Effector memory CD8-positive, alpha-beta T cell (primary cell): ENCODE measurements at regions not wholly inside any gene's neighbourhood (a gene's known extent, or its start where the extent isn't known, plus 50 kb on each side); places are given as distances from the start of the nearest gene placed in this dataset.
A peak's percentile ranks its signal among the peaks of the same experiment; 100 is the strongest.

Experiments used
- ATAC-seq: fragments of 150-1000 bp; cut with Tn5 transposase; replicated peaks from 2 replicates; pipeline ENCODE4 v1.10.0; 2021; ENCODE audit warnings: mild to moderate bottlenecking, moderate library complexity
- DNase-seq, 3 experiments: peaks; one replicate each; pipeline ENCODE4 v3.0.0; 2021
- H3K27ac Mint-ChIP-seq, 2 donors: one replicate each; pipeline ENCODE4 v1.8.0; 2022; ENCODE audit warnings: mild to moderate bottlenecking in 2 of 2, mixed read lengths in 2 of 2, moderate library complexity in 2 of 2
- H3K27me3 Mint-ChIP-seq, 2 donors: one replicate each; pipeline ENCODE4 v1.8.0; 2022; ENCODE audit warnings: mixed read lengths in 2 of 2
- H3K36me3 Mint-ChIP-seq: one replicate; pipeline ENCODE4 v1.8.0; 2022; ENCODE audit warnings: mild to moderate bottlenecking, moderate library complexity, mixed read lengths; ENCODE audit not compliant: insufficient read depth
- H3K4me1 Mint-ChIP-seq, 2 donors: one replicate each; pipeline ENCODE4 v1.8.0; 2022; ENCODE audit warnings: low read depth in 2 of 2, mixed read lengths in 2 of 2
- H3K4me3 Mint-ChIP-seq, 2 donors: one replicate each; pipeline ENCODE4 v1.8.0; 2022; ENCODE audit warnings: mild to moderate bottlenecking in 2 of 2, mixed read lengths in 2 of 2, moderate library complexity in 2 of 2
- H3K9me3 Mint-ChIP-seq, 2 donors: one replicate each; pipeline ENCODE4 v1.8.0; 2022; ENCODE audit warnings: mixed read lengths in 2 of 2

- no peak overlapping the region for H3K27ac Mint-ChIP-seq
- no peak overlapping the region for H3K4me3 Mint-ChIP-seq
- no peaks in the 10 kb centered on the region for H3K36me3 Mint-ChIP-seq
- H3K4me1 Mint-ChIP-seq, result peaks cover 6 to 19% of the 10 kb centered on the region in 2 donors
- DNase-seq (no peak), ATAC-seq (no peak)
- no peaks in the 10 kb centered on the region for H3K27me3 Mint-ChIP-seq
- H3K9me3 Mint-ChIP-seq, result peaks cover 0 to 14% of the 10 kb centered on the region in 2 donors
Measured at GRCh38 chr2:181203916-181204315, 223.5 kb downstream of the UBE2E3 start.

DNA sequence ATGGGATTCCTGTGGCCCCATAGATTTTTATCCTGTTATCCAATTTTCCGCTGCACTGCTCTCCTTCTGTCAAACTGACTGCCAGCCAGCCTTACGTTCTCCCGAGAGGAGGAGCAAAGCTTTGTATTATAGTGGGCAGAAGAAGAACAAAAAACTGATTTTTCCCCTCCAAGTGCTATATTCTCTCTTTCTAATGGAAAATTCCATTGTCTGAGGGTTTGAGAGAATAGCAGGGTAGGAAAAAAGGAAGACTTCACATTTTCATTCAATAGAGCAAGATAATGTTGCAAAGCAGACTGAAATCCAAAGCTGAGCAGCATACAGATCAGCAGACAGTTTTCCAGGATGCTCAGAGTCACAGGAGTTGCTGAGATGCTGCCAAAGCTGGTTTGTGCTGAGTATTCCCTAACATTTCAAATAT is 238.0 kb downstream of the UBE2E3 start:
- Mint-ChIP-seq H3K36me3 (peaks cover 3% of the 10 kb centered on the region), H3K27me3 (no peaks in the 10 kb centered on the region), H3K27ac (peak overlapping the region in 1 of 2 donors; percentile 2), H3K9me3 (no peaks in the 10 kb centered on the region), H3K4me3 (no peak overlapping the region), H3K4me1 (peaks cover 4 to 14% of the 10 kb centered on the region in 2 donors)
- DNase-seq (no peak), ATAC-seq (no peak)

GRCh38 chr2:181223234-181223633 is 234.0 kb upstream of the ITGA4 start:
- Mint-ChIP-seq H3K4me3 (peak overlapping the region; percentile 35 to 59), H3K27ac (peak overlapping the region; percentile 88 to 97), H3K9me3 (peaks cover 0 to 5% of the 10 kb centered on the region in 2 donors), H3K27me3 (no peaks in the 10 kb centered on the region), H3K36me3 (peaks cover 8% of the 10 kb centered on the region), H3K4me1 (peaks cover 13 to 30% of the 10 kb centered on the region in 2 donors)
- ATAC-seq (peak; percentile 32), DNase-seq (no peak)

- Mint-ChIP-seq H3K27me3 (no peaks in the 10 kb centered on the region), H3K4me1 (peaks cover 13 to 30% of the 10 kb centered on the region in 2 donors), H3K4me3 (peak overlapping the region; percentile 66 to 80), H3K27ac (peak overlapping the region; percentile 91 to 97), H3K9me3 (peaks cover 0 to 5% of the 10 kb centered on the region in 2 donors), H3K36me3 (peaks cover 8% of the 10 kb centered on the region)
- DNase-seq, result no peak
- peak; percentile 89 for ATAC-seq
Measured at GRCh38 chr2:181224866-181225265, 232.3 kb upstream of the ITGA4 start.

GRCh38 chr2:181228661-181229060 is 228.5 kb upstream of the ITGA4 start:
- Mint-ChIP-seq H3K4me3 (no peak overlapping the region), H3K4me1 (peaks cover 8 to 23% of the 10 kb centered on the region in 2 donors), H3K9me3 (peaks cover 0 to 5% of the 10 kb centered on the region in 2 donors), H3K36me3 (peaks cover 5% of the 10 kb centered on the region), H3K27ac (no peak overlapping the region), H3K27me3 (no peaks in the 10 kb centered on the region)
- no peak for DNase-seq
- no peak for ATAC-seq

DNA sequence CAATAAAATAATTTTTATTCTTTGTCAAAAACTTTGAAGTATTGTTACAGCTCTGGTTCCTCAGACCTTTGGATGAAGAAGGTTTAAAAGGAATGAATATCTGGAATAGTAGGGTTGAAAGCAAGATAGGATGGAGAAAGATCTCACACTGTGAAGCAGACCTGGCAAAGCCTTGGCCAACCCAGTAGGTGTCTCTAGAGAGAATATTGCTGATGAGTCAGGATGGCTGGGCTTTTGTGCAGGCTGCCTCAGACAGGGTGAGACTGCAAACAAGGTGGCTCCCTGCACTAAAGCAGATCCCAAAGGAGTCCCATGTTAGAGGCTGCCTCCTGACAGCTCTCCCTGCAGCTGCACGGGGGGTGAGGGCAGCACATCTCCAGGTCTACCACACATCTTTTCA is 226.0 kb upstream of the ITGA4 start:
- peaks cover 3 to 23% of the 10 kb centered on the region in 2 donors for H3K4me1 Mint-ChIP-seq
- H3K4me3 Mint-ChIP-seq, result no peak overlapping the region
- no peak for ATAC-seq
- no peaks in the 10 kb centered on the region for H3K27me3 Mint-ChIP-seq
- no peak overlapping the region for H3K27ac Mint-ChIP-seq
- no peak for DNase-seq
- H3K36me3 Mint-ChIP-seq, result no peaks in the 10 kb centered on the region
- peaks cover 0 to 5% of the 10 kb centered on the region in 2 donors for H3K9me3 Mint-ChIP-seq

- Mint-ChIP-seq H3K4me1 (peaks cover 5 to 26% of the 10 kb centered on the region in 2 donors), H3K36me3 (no peaks in the 10 kb centered on the region), H3K27ac (no peak overlapping the region), H3K4me3 (no peak overlapping the region), H3K27me3 (no peaks in the 10 kb centered on the region), H3K9me3 (peaks cover 0 to 8% of the 10 kb centered on the region in 2 donors)
- ATAC-seq, result no peak
- no peak for DNase-seq
Measured at GRCh38 chr2:181231886-181232621, 225.1 kb upstream of the ITGA4 start.

GRCh38 chr2:181234487-181234891 is 222.7 kb upstream of the ITGA4 start:
- Mint-ChIP-seq H3K27me3 (no peaks in the 10 kb centered on the region), H3K36me3 (peaks cover 4% of the 10 kb centered on the region), H3K4me1 (peaks cover 11 to 36% of the 10 kb centered on the region in 2 donors), H3K9me3 (peaks cover 1 to 9% of the 10 kb centered on the region in 2 donors), H3K27ac (peak overlapping the region in 1 of 2 donors; percentile 73), H3K4me3 (no peak overlapping the region)
- DNase-seq (no peak), ATAC-seq (no peak)

GRCh38 chr2:181235011-181235410 is 222.2 kb upstream of the ITGA4 start:
- H3K36me3 Mint-ChIP-seq, result peaks cover 4% of the 10 kb centered on the region
- no peaks in the 10 kb centered on the region for H3K27me3 Mint-ChIP-seq
- no peak overlapping the region for H3K4me3 Mint-ChIP-seq
- DNase-seq, result no peak
- H3K9me3 Mint-ChIP-seq, result peaks cover 1 to 9% of the 10 kb centered on the region in 2 donors
- H3K4me1 Mint-ChIP-seq, result peaks cover 11 to 37% of the 10 kb centered on the region in 2 donors
- ATAC-seq, result no peak
- peak overlapping the region in 1 of 2 donors; percentile 73 for H3K27ac Mint-ChIP-seq

GRCh38 chr2:181235683-181236459 is 221.3 kb upstream of the ITGA4 start:
- no peaks in the 10 kb centered on the region for H3K27me3 Mint-ChIP-seq
- peaks cover 11 to 37% of the 10 kb centered on the region in 2 donors for H3K4me1 Mint-ChIP-seq
- H3K36me3 Mint-ChIP-seq, result peaks cover 4% of the 10 kb centered on the region
- peak; percentile 46 for ATAC-seq
- no peak overlapping the region for H3K27ac Mint-ChIP-seq
- no peak overlapping the region for H3K4me3 Mint-ChIP-seq
- H3K9me3 Mint-ChIP-seq, result peaks cover 1 to 9% of the 10 kb centered on the region in 2 donors
- no peak for DNase-seq

DNA sequence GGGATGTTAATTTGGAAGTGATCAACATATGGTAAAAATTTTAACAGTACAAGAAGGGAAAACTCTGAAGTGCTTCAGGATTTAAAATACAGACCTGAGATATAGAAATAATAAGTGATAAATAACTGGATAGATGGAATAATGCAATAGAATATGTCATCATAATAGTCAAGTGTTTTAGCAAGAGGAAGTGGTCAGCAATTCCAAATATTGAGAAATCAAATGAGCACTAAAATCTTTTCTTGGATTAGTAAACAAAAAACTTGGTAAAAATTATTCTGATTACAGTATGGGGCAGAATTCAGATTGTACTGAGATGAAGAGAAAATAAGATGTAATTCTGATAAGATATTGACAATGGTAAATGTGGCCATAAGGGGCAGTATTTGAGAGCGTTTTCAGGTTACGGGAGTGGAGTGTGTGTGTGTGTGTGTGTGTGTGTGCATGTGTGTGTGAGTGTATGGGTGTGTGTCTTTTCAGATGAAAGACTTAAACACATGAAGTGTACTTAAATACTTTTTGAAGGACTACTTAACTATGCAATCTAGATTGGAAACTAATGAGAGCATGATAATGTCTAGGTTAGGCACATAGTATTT is 217.9 kb upstream of the ITGA4 start:
- DNase-seq (no peak), ATAC-seq (peak; percentile 31)
- H3K27me3 Mint-ChIP-seq, result no peaks in the 10 kb centered on the region
- H3K36me3 Mint-ChIP-seq, result peaks cover 4% of the 10 kb centered on the region
- H3K27ac Mint-ChIP-seq, result peak overlapping the region in 1 of 2 donors; percentile 67
- no peak overlapping the region for H3K4me3 Mint-ChIP-seq
- H3K9me3 Mint-ChIP-seq, result peaks cover 1 to 9% of the 10 kb centered on the region in 2 donors
- H3K4me1 Mint-ChIP-seq, result peaks cover 11 to 46% of the 10 kb centered on the region in 2 donors

GRCh38 chr2:181240844-181241243 is 216.3 kb upstream of the ITGA4 start:
- H3K27me3 Mint-ChIP-seq, result no peaks in the 10 kb centered on the region
- DNase-seq, result no peak
- H3K27ac Mint-ChIP-seq, result no peak overlapping the region
- peaks cover 4% of the 10 kb centered on the region for H3K36me3 Mint-ChIP-seq
- H3K4me3 Mint-ChIP-seq, result no peak overlapping the region
- H3K4me1 Mint-ChIP-seq, result peaks cover 9 to 41% of the 10 kb centered on the region in 2 donors
- ATAC-seq, result no peak
- H3K9me3 Mint-ChIP-seq, result peaks cover 1 to 9% of the 10 kb centered on the region in 2 donors

DNA sequence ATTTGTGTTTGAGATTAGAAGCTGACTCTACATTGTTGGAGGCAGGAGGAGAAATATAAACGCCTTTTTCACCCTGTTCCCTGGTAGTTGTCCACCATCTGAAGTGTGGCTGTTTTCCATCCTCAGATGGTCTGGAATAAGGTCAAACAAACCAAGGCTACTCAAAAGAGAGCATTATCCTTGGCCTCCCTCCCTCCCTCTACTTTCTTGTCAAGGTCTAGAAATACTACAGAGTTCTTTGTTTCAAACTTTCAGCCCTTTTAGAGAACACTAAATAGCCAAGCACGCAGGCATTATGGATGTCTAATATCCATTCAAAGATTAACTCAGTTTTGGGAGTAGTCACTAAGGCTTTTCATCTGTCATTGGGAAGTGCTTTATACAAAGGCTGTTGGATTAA is 215.8 kb upstream of the ITGA4 start:
- ATAC-seq, result no peak

More for the DNA sequence above, 215.8 kb upstream of the ITGA4 start:
- Mint-ChIP-seq H3K9me3 (peaks cover 1 to 9% of the 10 kb centered on the region in 2 donors), H3K4me3 (no peak overlapping the region), H3K4me1 (peaks cover 9 to 38% of the 10 kb centered on the region in 2 donors), H3K27me3 (no peaks in the 10 kb centered on the region), H3K36me3 (peaks cover 4% of the 10 kb centered on the region), H3K27ac (peak overlapping the region in 1 of 2 donors; percentile 81)
- DNase-seq, result no peak
